Osteoblast (primary cell): ENCODE measurements at regions not wholly inside any gene's neighbourhood (a gene's known extent, or its start where the extent isn't known, plus 50 kb on each side); places are given as distances from the start of the nearest gene placed in this dataset.

Source experiments
- DNase-seq: peaks from one replicate; pipeline ENCODE4 v3.0.0; 2011; ENCODE audit warnings: low spot score, mixed read lengths; ENCODE audit not compliant: insufficient read length; ENCODE audit errors: missing footprints
- H2AFZ ChIP-seq: 2 replicates; pipeline ENCODE4 v1.6.0; 2011; ENCODE audit warnings: mild to moderate bottlenecking, low read length
- H3K27ac ChIP-seq: 2 replicates; pipeline ENCODE4 v1.5.1; 2011; ENCODE audit warnings: mild to moderate bottlenecking, low read depth, low read length, moderate library complexity
- H3K27me3 ChIP-seq: 2 replicates; pipeline ENCODE4 v1.6.0; 2012; ENCODE audit warnings: mild to moderate bottlenecking, control low read depth, inconsistent platforms, low read length, moderate library complexity; ENCODE audit not compliant: insufficient read depth
- H3K36me3 ChIP-seq: 2 replicates; pipeline ENCODE4 v1.5.1; 2011; ENCODE audit warnings: mild to moderate bottlenecking, low read length, control low read depth, moderate library complexity; ENCODE audit not compliant: insufficient read depth
- H3K4me1 ChIP-seq: 2 replicates; pipeline ENCODE4 v1.5.1; 2011; ENCODE audit warnings: mild to moderate bottlenecking, low read length, control low read depth, moderate library complexity; ENCODE audit not compliant: insufficient read depth
- H3K4me2 ChIP-seq: 2 replicates; pipeline ENCODE4 v1.6.0; 2011; ENCODE audit warnings: mild to moderate bottlenecking, low read length; ENCODE audit not compliant: insufficient read depth
- H3K4me3 ChIP-seq: fragments of 200-600 bp; sonication (generic); 3 replicates; pipeline ENCODE4 v1.5.1; 2012; ENCODE audit warnings: mild to moderate bottlenecking, low read length, inconsistent platforms; ENCODE audit not compliant: insufficient read depth
- H3K79me2 ChIP-seq: 2 replicates; pipeline ENCODE4 v1.6.0; 2012; ENCODE audit warnings: mild to moderate bottlenecking, low read length, control low read depth, inconsistent platforms; ENCODE audit not compliant: insufficient read depth
- H3K9me3 ChIP-seq: 2 replicates; pipeline ENCODE4 v1.5.1; 2011; ENCODE audit warnings: low read depth, low read length, control low read depth
- H4K20me1 ChIP-seq: 2 replicates; pipeline ENCODE4 v1.6.0; 2012; ENCODE audit warnings: mild to moderate bottlenecking, low read length, control low read depth; ENCODE audit not compliant: insufficient read depth
- CTCF ChIP-seq: IDR thresholded peaks from 2 replicates; pipeline ENCODE4 v1.5.1; 2011; ENCODE audit warnings: mild to moderate bottlenecking, low read depth, low read length, moderate library complexity; ENCODE audit errors: extremely low read depth

DNA sequence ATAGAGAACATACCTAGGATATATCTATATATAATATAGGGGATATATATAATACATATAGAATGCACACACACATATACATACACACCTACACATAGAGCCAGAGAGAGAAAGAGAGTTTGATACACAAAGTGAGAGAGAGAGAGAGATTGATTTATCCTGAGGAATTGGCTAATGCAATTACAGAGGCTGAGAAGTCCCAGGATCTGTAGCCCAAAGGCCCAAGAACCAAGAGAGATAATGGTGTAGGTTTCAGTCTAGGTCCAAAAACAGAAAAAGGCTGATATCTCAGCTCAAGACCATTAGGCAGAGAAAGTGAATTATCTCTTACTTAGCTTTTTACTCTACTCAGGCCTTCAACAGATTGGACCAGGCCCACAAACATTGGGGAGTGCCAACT is 715.0 kb upstream of the LCORL start:
- no peaks in the 10 kb centered on the region for H3K9me3 ChIP-seq
- H3K79me2 ChIP-seq, result no peaks in the 10 kb centered on the region
- no peaks in the 10 kb centered on the region for H4K20me1 ChIP-seq
- no peaks in the 10 kb centered on the region for H3K36me3 ChIP-seq
- DNase-seq, result no peak
- no peak overlapping the region for H2AFZ ChIP-seq
- H3K27ac ChIP-seq, result no peak overlapping the region
- no peaks in the 10 kb centered on the region for H3K4me1 ChIP-seq
- no peaks in the 10 kb centered on the region for H3K27me3 ChIP-seq
- H3K4me2 ChIP-seq, result no peak overlapping the region
- TF ChIP-seq CTCF, result no peak
- H3K4me3 ChIP-seq, result no peak overlapping the region

GRCh38 chr4:18735740-18736268 is 714.2 kb upstream of the LCORL start:
- no peak overlapping the region for H3K27ac ChIP-seq
- H2AFZ ChIP-seq, result no peak overlapping the region
- no peak overlapping the region for H3K4me3 ChIP-seq
- TF ChIP-seq CTCF, result no peak
- no peaks in the 10 kb centered on the region for H4K20me1 ChIP-seq
- no peak for DNase-seq
- no peaks in the 10 kb centered on the region for H3K79me2 ChIP-seq
- H3K27me3 ChIP-seq, result no peaks in the 10 kb centered on the region
- H3K4me2 ChIP-seq, result no peak overlapping the region
- H3K9me3 ChIP-seq, result no peaks in the 10 kb centered on the region
- no peaks in the 10 kb centered on the region for H3K4me1 ChIP-seq
- H3K36me3 ChIP-seq, result no peaks in the 10 kb centered on the region

- Histone ChIP-seq H3K9me3 (no peaks in the 10 kb centered on the region), H3K4me2 (no peak overlapping the region), H3K27me3 (no peaks in the 10 kb centered on the region), H3K4me1 (no peaks in the 10 kb centered on the region), H3K4me3 (no peak overlapping the region), H3K27ac (no peak overlapping the region), H3K36me3 (no peaks in the 10 kb centered on the region), H2AFZ (no peak overlapping the region), H4K20me1 (no peaks in the 10 kb centered on the region), H3K79me2 (no peaks in the 10 kb centered on the region)
- TF ChIP-seq CTCF, result no peak
- no peak for DNase-seq
Measured at GRCh38 chr4:18734405-18734804, 712.9 kb upstream of the LCORL start.

DNA sequence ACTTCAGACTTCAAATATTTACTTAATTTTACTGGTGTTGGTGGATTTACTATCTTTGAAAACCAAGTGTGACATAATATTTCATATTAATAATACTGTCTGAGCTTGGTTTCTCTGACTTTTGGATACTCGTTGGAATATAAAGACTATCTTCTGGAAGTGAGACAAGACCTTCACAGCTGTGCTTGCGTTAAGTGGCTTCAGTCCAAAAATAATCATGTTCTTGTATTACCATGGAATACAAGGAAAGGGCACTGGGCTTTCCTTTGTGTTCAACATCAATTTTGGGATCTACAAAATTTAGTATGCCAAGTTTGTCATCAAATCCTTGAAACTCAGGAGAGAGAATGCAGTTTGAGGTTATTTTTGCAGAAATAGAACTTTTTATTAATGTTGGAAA is 712.4 kb upstream of the LCORL start:
- H4K20me1 ChIP-seq, result no peaks in the 10 kb centered on the region
- TF ChIP-seq CTCF, result no peak
- H2AFZ ChIP-seq, result no peak overlapping the region
- H3K4me2 ChIP-seq, result no peak overlapping the region
- H3K4me1 ChIP-seq, result no peaks in the 10 kb centered on the region
- no peaks in the 10 kb centered on the region for H3K27me3 ChIP-seq
- DNase-seq, result no peak
- H3K36me3 ChIP-seq, result no peaks in the 10 kb centered on the region
- H3K9me3 ChIP-seq, result no peaks in the 10 kb centered on the region
- no peak overlapping the region for H3K27ac ChIP-seq
- no peaks in the 10 kb centered on the region for H3K79me2 ChIP-seq
- H3K4me3 ChIP-seq, result no peak overlapping the region
